ENCODE measurements at regions not wholly inside any gene's neighbourhood (a gene's known extent, or its start where the extent isn't known, plus 50 kb on each side); places are given as distances from the start of the nearest gene placed in this dataset.

DNA sequence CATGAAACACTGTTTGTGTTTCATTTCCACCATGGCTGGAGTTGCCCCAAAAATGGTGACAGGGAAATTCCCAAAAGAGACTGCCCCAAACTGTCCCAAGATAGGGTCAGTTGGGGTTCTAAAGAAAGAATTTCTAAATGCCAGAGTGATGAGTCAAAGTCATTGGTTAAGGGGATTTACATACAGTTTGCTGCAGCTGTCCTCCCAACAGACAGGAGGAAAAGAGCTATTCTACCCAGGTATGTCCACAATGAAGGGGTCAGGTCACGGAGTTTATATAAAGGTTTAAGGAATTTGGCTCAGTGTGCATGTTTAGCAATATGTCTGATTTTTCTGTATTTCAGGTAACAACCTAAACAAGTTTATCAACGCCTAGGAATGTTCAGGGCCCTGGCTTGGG, 344.1 kb downstream of the TDRD15 start:
- H3K9me3 ChIP-seq (ENCODE audit: control insufficient read depth, insufficient read depth, low read depth, low read length), result no peaks in the 10 kb centered on the region
- H3K27me3 ChIP-seq (ENCODE audit: control insufficient read depth, insufficient read depth, low read length), result no peaks in the 10 kb centered on the region
- no peak overlapping the region for H3K9ac ChIP-seq (ENCODE audit: insufficient read depth, low read length)
- DNase-seq (ENCODE audit: low read depth in 2 of 2), result peak in 1 of 2 donors; percentile 5
- H3K4me2 ChIP-seq (ENCODE audit: extremely low read depth, insufficient read depth, low read length), result no peak overlapping the region
- no peaks in the 10 kb centered on the region for H3K36me3 ChIP-seq (ENCODE audit: control insufficient read depth, insufficient read depth, low read length)
- H3K27ac ChIP-seq (ENCODE audit: insufficient read depth, low read length), result no peak overlapping the region
- TF ChIP-seq, protein P1, sequence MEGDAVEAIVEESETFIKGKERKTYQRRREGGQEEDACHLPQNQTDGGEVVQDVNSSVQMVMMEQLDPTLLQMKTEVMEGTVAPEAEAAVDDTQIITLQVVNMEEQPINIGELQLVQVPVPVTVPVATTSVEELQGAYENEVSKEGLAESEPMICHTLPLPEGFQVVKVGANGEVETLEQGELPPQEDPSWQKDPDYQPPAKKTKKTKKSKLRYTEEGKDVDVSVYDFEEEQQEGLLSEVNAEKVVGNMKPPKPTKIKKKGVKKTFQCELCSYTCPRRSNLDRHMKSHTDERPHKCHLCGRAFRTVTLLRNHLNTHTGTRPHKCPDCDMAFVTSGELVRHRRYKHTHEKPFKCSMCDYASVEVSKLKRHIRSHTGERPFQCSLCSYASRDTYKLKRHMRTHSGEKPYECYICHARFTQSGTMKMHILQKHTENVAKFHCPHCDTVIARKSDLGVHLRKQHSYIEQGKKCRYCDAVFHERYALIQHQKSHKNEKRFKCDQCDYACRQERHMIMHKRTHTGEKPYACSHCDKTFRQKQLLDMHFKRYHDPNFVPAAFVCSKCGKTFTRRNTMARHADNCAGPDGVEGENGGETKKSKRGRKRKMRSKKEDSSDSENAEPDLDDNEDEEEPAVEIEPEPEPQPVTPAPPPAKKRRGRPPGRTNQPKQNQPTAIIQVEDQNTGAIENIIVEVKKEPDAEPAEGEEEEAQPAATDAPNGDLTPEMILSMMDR (conservative IDR thresholded peaks at IDR 0.05 in 1 of 2, IDR thresholded peaks at IDR 0.05 in 1 of 2; ENCODE audit: low read depth in 1 of 2, low read length in 2 of 2), result no peak
- no peak for TF ChIP-seq EZH2 (IDR thresholded peaks at IDR 0.05; ENCODE audit: low read length, missing control alignments)
- peaks cover 3% of the 10 kb centered on the region for H3K4me1 ChIP-seq (ENCODE audit: control insufficient read depth, extremely low read depth, insufficient read depth, low read length)
- H4K20me1 ChIP-seq (ENCODE audit: control insufficient read depth, extremely low read depth, insufficient read depth, low read length), result no peaks in the 10 kb centered on the region
- no peak overlapping the region for H3K4me3 ChIP-seq (replicated peaks in 1 of 4; ENCODE audit: control extremely low read depth in 1 of 4, insufficient read depth in 1 of 4, low read depth in 3 of 4, low read length in 4 of 4)
- no peaks in the 10 kb centered on the region for H3K79me2 ChIP-seq (ENCODE audit: control insufficient read depth, insufficient read depth, low read length)
- H2AFZ ChIP-seq (ENCODE audit: low read length), result no peak overlapping the region

DNA sequence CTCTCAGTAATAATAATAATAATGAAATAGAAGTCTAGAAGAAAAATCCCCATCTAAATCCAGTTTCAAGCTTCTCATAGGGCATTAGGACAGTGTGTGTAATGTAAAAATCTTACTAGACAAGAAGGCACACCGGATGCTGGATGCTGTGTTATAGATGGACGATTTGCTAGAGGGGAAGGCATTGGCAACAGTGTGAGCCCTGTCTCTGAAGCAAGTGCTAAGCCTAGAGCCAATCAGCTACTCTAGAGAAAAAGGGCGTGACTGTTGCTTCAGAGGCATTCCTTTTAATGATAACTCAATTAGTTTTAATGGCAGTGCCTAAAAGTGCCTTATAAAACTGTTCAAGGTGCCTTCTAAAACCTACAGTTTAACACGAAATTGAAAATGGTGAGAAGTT, 344.9 kb downstream of the TDRD15 start:
- Histone ChIP-seq H3K27me3 (ENCODE audit: control insufficient read depth, insufficient read depth, low read length) (no peaks in the 10 kb centered on the region), H4K20me1 (ENCODE audit: control insufficient read depth, extremely low read depth, insufficient read depth, low read length) (no peaks in the 10 kb centered on the region), H3K4me3 (replicated peaks in 1 of 4; ENCODE audit: control extremely low read depth in 1 of 4, insufficient read depth in 1 of 4, low read depth in 3 of 4, low read length in 4 of 4) (no peak overlapping the region), H2AFZ (ENCODE audit: low read length) (no peak overlapping the region), H3K4me1 (ENCODE audit: control insufficient read depth, extremely low read depth, insufficient read depth, low read length) (peaks cover 3% of the 10 kb centered on the region), H3K9me3 (ENCODE audit: control insufficient read depth, insufficient read depth, low read depth, low read length) (no peaks in the 10 kb centered on the region), H3K27ac (ENCODE audit: insufficient read depth, low read length) (no peak overlapping the region), H3K9ac (ENCODE audit: insufficient read depth, low read length) (no peak overlapping the region), H3K4me2 (ENCODE audit: extremely low read depth, insufficient read depth, low read length) (no peak overlapping the region), H3K36me3 (ENCODE audit: control insufficient read depth, insufficient read depth, low read length) (no peaks in the 10 kb centered on the region), H3K79me2 (ENCODE audit: control insufficient read depth, insufficient read depth, low read length) (no peaks in the 10 kb centered on the region)
- TF ChIP-seq, protein P1 (conservative IDR thresholded peaks at IDR 0.05 in 1 of 2, IDR thresholded peaks at IDR 0.05 in 1 of 2; ENCODE audit: low read depth in 1 of 2, low read length in 2 of 2), result no peak
- TF ChIP-seq EZH2 (IDR thresholded peaks at IDR 0.05; ENCODE audit: low read length, missing control alignments), result no peak
- DNase-seq (ENCODE audit: low read depth in 2 of 2), result no peak

DNA sequence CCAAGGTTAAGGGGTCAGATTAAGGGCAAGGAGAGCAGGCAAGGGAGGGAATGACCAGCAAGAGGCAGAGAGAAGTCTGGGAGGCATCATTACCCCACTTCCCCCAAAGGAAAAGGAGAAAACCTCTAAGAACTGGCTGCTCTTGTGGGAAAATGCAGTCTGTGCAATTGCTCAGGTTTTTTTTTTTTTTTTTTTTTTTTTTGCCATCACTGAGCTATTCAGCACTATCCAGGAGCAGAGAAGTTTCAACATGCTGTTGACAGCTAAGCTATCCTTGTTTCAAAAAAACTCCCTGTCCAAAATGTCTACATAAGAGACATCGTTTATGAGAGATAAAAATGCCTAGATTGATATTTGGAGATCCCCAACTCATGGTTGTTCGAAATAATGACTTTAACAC, 345.4 kb downstream of the TDRD15 start:
- no peaks in the 10 kb centered on the region for H3K36me3 ChIP-seq (ENCODE audit: control insufficient read depth, insufficient read depth, low read length)
- DNase-seq (ENCODE audit: low read depth in 2 of 2), result no peak
- H3K9me3 ChIP-seq (ENCODE audit: control insufficient read depth, insufficient read depth, low read depth, low read length), result no peaks in the 10 kb centered on the region
- no peak overlapping the region for H2AFZ ChIP-seq (ENCODE audit: low read length)
- H3K79me2 ChIP-seq (ENCODE audit: control insufficient read depth, insufficient read depth, low read length), result no peaks in the 10 kb centered on the region
- no peak overlapping the region for H3K4me3 ChIP-seq (replicated peaks in 1 of 4; ENCODE audit: control extremely low read depth in 1 of 4, insufficient read depth in 1 of 4, low read depth in 3 of 4, low read length in 4 of 4)
- H3K9ac ChIP-seq (ENCODE audit: insufficient read depth, low read length), result no peak overlapping the region
- no peak overlapping the region for H3K4me2 ChIP-seq (ENCODE audit: extremely low read depth, insufficient read depth, low read length)
- H4K20me1 ChIP-seq (ENCODE audit: control insufficient read depth, extremely low read depth, insufficient read depth, low read length), result no peaks in the 10 kb centered on the region
- peaks cover 3% of the 10 kb centered on the region for H3K4me1 ChIP-seq (ENCODE audit: control insufficient read depth, extremely low read depth, insufficient read depth, low read length)
- no peaks in the 10 kb centered on the region for H3K27me3 ChIP-seq (ENCODE audit: control insufficient read depth, insufficient read depth, low read length)
- H3K27ac ChIP-seq (ENCODE audit: insufficient read depth, low read length), result no peak overlapping the region
- TF ChIP-seq, protein P1 (conservative IDR thresholded peaks at IDR 0.05 in 1 of 2, IDR thresholded peaks at IDR 0.05 in 1 of 2; ENCODE audit: low read depth in 1 of 2, low read length in 2 of 2), result no peak
- TF ChIP-seq EZH2 (IDR thresholded peaks at IDR 0.05; ENCODE audit: low read length, missing control alignments), result no peak
